Endothelial cell of umbilical vein (primary cell): ENCODE measurements at regions not wholly inside any gene's neighbourhood (a gene's known extent, or its start where the extent isn't known, plus 50 kb on each side); places are given as distances from the start of the nearest gene placed in this dataset.

Experiments
- EZH2 ChIP-seq: IDR thresholded peaks from 2 replicates; pipeline ENCODE4 v1.6.1; 2012; ENCODE audit warnings: borderline replicate concordance, low read depth, mild to moderate bottlenecking, moderate library complexity, low read length, inconsistent platforms; ENCODE audit not compliant: severe bottlenecking
- GATA2 ChIP-seq: IDR thresholded peaks from 2 replicates; pipeline ENCODE4 v1.7.0; 2011; ENCODE audit warnings: low read depth, mild to moderate bottlenecking, moderate library complexity, mixed read lengths, low read length; ENCODE audit not compliant: insufficient read length, insufficient read depth
- POLR2A ChIP-seq: IDR thresholded peaks from 2 replicates; pipeline ENCODE4 v1.6.1; 2012; ENCODE audit warnings: low read depth, mild to moderate bottlenecking, control low read depth, low read length
- TF ChIP-seq, protein P1 (sequence below), 2 donors: IDR thresholded peaks; 1 replicate in 1 of 2; 2 replicates in 1 of 2; pipeline ENCODE4 v1.5.1; 2011; ENCODE audit warnings: low read length in 2 of 2, mild to moderate bottlenecking in 2 of 2, moderate library complexity in 2 of 2, control low read depth in 1 of 2, inconsistent platforms in 1 of 2, low read depth in 1 of 2; ENCODE audit not compliant: insufficient read depth in 1 of 2; ENCODE audit errors: extremely low read depth in 1 of 2
- TF ChIP-seq, protein P2 (sequence below): IDR thresholded peaks from 2 replicates; pipeline ENCODE4 v1.6.1; 2011; ENCODE audit not compliant: insufficient read depth, insufficient read length

DNA sequence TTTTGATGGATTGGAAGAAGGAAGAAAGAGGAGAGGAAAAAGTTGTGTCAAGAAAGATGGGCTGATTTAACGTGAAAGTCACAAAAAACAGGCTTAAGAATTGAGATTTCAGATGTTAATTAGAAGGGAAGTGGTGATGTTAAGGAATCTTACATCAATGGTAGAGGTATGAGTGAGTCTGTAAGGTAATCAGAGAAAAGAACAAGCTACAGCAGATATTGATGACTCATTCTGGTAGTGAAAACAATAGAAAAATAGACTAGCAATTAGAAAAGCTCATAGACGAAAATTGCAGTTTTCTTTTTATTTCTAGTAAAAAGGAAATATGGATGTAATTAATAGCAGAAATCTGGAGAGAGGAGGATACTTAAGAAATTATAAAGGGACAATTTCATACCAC is 559.6 kb downstream of the MCTP2 start:
- TF ChIP-seq, protein P1, sequence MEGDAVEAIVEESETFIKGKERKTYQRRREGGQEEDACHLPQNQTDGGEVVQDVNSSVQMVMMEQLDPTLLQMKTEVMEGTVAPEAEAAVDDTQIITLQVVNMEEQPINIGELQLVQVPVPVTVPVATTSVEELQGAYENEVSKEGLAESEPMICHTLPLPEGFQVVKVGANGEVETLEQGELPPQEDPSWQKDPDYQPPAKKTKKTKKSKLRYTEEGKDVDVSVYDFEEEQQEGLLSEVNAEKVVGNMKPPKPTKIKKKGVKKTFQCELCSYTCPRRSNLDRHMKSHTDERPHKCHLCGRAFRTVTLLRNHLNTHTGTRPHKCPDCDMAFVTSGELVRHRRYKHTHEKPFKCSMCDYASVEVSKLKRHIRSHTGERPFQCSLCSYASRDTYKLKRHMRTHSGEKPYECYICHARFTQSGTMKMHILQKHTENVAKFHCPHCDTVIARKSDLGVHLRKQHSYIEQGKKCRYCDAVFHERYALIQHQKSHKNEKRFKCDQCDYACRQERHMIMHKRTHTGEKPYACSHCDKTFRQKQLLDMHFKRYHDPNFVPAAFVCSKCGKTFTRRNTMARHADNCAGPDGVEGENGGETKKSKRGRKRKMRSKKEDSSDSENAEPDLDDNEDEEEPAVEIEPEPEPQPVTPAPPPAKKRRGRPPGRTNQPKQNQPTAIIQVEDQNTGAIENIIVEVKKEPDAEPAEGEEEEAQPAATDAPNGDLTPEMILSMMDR (IDR thresholded peaks at IDR 0.05; ENCODE audit: extremely low read depth in 1 of 2, insufficient read depth in 1 of 2, low read depth in 1 of 2, low read length in 2 of 2), result no peak
- no peak for TF ChIP-seq GATA2
- TF ChIP-seq EZH2, result no peak
- TF ChIP-seq, protein P2, sequence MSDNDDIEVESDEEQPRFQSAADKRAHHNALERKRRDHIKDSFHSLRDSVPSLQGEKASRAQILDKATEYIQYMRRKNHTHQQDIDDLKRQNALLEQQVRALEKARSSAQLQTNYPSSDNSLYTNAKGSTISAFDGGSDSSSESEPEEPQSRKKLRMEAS, result no peak
- TF ChIP-seq POLR2A, result no peak
